ENCODE measurements at regions not wholly inside any gene's neighbourhood (a gene's known extent, or its start where the extent isn't known, plus 50 kb on each side); places are given as distances from the start of the nearest gene placed in this dataset.
A peak's percentile ranks its signal among the peaks of the same experiment; 100 is the strongest.

DNA sequence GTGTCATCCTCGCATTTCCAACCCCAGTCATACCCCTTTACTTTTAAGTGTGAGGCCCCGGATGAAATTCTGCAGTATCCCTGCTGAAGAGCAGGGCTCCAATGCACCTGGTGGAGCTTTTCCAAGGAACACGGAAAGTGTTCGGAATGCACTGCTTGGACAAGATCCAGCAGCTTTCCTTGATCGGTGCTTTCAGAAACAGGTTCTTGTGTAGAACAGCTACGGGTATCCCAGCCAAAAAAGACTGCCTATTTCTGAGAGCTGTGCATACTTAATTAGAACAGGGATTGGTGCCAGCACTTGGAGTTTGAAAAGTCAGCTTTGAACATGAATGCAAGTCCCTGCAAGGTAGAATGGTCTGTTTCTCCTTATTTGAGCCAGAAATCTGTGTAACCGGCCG is 87.2 kb upstream of the C1QTNF9B start:
- DNase-seq, result no peak

DNA sequence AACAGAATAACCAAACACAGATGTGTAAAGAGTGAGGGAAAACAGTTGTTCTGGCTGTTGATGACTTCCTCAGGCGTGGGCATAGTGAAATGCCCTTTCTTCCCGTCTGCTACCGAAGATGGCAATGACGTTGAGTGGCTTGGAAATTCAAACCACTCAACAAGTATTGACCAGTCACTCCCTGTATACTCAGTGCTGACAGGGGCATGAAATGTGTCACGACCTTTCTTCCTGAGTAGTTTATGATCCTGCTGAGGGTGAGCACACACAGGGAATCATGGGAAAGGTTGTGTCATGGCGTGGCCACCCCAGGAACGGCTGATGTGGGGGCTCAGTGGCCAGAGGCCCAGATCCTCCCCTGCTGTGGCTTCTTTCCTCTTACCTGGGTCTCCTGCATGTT is 87.8 kb upstream of the C1QTNF9B start:
- no peak for DNase-seq

DNA sequence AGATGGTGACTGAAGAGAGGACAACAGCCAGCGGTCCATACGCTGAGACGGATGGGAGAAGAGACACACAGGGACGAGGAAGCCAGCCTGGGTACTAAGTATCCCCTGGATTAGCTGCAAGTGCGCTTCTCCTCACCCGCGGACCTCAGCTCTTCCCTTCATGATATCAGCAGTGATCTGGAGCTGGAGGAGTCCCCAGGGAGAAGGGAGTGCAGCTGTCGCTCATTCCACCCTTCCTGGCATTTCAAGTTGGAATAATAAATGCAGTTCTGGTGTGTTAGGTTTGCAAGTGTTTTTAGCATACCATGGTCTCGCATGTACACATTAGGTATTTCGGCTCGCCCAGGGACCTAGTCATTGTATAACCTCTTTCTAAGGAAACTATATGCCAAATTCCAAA is 88.5 kb upstream of the C1QTNF9B start:
- DNase-seq, result peak; percentile 63

DNA sequence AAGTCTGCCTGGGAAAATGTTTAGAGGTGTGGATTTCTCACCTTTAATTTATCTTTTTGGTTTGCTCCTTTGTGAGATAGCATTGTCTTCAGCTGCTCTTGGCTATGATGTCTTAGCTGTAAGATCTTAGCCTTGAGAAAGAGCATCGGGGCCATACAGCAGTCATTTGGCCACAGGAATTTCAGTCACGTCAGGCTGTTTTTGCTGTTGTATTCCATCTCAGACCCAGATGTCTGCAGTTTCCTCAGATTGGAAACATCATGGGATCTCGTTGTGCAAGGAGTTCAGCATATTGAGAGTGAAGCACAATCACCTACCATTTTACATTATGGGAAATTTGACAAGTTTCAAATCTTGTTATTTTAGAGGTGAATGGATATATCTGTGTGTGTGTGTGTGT is 89.3 kb upstream of the C1QTNF9B start:
- DNase-seq, result no peak

DNA sequence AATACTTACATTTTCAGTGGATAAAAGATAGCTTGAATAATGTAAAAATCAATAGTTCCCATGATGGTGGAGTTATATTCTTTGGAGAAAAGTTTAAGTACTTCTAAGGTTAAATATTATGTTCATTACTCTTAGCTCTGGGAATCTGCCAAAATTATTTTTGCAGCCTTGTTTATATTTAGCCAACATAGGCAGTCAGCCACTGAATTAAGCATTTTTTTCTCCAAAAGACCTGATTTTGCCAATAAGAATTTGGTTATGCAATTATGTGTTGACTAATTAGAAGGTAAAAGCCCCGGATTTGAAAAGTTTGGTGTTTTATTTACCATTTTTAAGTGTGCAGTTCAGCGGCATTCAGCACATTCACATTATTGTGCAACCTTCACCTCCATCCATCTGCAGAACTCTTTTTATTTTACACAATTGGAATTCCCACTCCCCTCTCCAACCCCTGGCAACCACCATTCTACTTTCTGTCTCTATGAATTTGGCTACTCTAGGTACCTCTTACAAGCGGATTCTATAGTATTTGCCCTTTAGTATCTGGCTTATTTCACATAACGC is 90.1 kb upstream of the C1QTNF9B start:
- DNase-seq, result no peak

DNA sequence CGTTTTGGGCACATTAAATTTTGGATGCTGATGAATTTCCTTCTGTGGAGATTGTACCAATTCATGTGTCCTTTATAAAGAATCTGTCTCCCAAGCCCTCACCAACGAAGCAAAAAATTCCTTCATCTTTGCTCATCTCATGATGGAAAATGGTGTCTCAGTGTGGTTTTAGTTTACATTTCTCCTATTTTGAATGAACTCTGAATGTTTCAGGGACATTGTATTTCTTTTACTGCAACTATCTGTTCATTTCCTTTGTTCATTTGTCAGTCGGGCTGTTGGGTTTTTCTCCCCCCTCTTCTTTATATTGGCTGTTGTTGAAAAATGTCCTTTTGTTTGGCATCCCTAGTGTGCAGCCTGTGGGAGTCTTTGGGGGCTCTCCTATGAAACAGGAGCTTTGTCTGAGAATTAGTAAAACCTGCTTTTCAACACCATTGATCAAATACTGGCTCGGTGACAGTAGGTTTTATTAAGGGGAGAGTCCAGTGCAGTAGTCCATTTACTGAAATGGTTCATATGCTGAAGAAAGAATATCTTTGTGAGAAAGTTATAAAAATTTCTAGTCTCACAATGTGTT is 91.3 kb upstream of the C1QTNF9B start:
- DNase-seq, result no peak

DNA sequence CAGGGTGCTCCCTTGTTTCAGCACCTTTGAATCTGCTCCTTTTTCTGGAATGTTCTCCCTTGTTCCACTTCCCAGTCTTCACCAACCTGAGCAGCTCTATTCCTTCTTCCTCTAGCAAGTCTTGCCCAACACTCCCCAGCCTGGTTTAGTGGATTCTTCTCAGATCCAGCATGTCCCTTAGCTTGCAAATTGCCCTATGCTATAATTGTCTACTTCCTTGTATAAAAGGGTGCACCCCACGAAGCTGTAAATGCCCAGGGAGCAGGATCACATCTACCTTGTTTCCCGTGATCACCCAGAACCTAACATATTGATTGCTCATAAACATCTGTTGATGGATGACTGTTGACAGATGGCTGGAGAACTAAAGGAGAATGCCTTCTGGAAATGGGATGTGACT is 93.2 kb upstream of the C1QTNF9B start:
- no peak for DNase-seq

DNA sequence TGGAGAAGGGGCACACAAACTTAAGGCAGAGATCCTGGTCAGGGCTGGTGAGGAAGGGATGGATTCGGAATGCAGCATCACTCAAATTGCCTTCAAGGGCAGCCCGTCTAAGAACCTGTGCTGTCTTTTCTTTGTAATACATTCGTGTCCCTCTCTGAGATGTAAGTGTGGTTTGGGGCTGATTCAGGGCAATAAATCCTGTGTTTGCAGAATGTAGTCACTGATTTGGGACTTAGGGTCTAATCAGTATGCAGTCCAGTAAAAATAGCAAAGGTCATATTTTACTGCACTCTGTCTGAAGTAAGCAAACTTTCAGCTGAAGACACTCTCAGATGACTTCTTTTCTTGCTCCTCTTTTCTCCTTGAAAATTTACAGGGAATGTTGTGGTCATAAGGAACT is 93.8 kb upstream of the C1QTNF9B start:
- DNase-seq, result no peak

DNA sequence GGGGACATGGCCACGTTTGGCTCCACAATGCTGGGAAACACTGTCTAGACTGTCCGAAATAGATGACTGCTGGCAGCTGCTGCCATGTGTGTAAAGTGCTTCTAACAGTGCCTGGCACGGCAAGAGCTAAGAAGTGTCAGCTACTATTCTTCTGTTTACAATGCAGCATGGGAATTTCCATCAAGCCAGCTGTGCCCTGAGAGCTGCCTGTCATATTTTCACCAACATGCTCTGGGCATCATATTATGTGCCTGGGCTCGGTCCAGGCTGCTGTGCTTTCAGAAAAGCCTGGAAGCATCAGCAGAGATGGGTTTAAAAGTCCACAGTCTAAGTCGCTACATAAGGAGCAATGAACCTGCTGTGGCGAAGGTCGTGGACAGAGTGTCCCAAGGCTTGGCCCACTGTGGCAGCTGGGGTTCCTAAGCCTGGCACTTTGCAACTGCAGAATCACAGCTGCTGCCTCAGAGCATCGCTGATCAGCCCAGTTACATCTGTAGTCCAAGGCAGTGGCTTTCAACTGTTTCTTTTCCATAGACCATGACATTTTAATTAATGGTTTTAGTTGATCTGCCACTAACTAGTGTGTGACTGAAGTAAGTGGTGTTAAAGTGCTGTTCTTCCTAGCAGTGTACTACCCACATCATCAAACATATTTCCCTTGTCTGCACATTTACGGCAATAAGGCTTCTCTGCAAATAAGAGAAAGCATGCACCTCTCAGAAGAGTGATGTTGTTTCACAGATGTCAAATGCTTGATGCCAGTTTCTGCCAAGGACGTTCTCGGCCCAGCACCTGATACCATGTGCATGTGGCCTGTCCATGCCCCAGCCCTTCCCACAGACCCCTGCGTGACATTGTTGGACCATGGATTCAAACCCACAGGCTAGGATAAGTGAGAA is 95.7 kb upstream of the C1QTNF9B start:
- DNase-seq, result no peak

DNA sequence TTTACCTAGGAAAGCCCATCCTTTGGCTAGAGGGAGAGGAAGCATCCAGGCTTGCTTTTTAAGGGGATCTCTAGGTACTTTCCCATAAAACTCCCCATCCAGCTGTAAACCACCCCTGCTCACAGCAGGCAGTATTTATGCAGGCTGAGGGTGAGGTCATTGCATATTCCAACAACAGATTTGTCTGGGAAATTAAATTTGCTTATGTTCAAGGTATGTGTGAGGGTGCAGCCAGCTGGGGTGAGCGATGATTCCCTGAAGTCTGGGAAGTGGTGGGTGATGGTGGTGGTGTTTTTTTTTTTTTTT is 96.3 kb upstream of the C1QTNF9B start:
- DNase-seq, result no peak

DNA sequence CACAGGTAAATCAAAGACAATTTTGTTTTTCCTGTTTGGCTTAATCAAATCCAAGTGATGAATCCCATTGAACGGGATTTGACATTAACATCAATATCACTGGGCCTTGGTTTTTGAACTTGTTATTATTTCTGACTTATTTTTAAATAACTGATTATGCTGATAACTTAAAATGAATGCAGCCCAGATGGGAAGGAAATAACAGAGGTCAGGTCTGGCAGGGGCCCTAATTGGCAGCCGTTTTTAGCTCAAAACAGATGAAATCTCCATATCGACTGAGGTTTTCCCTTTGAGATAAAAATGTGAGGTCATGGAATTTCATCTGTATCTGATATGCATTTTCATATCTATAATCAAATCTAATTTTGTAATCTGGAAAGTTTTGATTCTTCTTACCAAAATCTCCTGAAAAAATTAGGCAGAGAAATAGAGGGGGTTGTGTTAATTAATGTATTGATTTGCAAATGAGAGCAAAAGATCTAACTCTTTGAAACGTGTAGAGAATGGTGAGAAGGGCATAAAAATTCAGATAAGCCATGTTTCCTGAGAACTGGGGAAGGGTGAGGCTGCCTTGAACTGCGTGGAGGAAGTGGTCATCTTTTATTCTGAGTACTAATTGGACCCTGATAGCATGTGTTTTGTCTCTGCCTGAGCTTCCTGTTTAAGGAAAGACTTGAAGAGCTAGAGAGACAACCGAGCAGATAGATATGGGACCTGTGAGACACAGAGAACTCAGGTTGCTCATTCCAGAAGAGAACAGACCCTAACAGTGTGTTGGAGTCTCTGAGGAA is 98.2 kb upstream of the C1QTNF9B start:
- DNase-seq, result no peak

DNA sequence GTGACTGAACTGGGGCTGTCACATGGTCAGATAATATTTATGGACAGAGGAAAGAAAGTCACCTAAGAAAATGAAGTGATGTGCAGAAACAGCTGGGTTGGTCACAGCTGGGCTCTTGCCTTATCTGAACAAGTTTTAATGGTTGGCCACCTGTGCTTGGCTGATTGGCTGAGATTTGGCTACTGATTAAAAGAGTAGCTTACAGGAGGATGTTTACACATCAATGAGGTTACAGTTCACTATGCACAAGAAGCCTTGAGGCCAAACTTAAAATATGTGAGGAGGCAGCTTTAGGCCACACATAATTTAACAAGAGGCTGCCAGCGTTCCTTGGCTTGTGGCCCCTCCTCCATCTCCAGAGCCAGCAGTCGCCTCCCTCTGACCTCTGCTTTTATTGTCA is 99.2 kb upstream of the C1QTNF9B start:
- DNase-seq, result no peak

DNA sequence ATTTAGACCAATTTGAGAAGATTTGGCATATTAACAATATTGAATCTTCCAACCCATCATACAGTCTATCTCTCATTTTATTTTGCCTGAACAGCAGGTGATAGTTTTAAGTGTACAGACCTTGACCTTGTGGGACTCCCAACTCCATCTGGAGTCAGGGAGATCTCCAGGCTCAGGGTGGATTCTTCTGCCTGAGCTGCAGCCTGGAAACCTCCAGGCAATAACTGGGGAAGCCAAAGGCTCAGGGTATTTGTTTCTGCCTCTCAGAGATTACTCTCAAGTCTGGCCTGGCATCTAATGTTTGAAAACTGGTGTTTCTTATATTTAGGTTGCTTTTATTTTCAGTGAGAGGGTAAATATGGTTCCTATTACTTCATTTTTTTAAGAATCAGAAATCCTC is 102.1 kb upstream of the C1QTNF9B start:
- no peak for DNase-seq

DNA sequence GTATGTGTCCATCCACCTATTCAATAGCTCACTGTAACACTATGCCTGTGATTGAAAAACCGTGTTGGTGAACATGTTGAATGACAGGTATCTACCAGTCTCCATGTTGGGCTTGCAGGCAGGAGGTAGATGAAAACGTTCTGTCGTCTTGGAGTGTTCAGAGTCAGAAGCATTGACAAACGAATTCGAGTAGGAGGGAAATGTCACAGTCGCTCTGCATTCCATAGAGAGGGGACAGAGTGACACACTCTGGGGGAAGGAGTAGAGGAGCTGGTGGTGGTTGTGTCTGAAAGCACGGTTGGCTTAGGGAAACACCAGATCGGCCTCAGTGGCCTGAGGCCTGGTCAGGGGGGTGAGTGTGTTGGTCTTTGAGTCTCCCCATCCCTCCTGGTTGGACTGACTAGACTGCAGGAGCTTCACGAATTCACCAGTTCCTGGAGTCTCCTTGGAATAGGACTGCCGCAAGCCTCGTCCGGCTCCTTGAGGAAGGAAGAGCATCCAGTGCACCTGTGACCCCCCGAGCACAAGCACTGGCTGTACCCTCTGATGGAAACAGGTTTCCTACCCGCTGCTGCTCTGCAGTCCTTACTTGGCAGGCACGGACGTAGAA is 105.0 kb upstream of the C1QTNF9B start:
- no peak for DNase-seq

DNA sequence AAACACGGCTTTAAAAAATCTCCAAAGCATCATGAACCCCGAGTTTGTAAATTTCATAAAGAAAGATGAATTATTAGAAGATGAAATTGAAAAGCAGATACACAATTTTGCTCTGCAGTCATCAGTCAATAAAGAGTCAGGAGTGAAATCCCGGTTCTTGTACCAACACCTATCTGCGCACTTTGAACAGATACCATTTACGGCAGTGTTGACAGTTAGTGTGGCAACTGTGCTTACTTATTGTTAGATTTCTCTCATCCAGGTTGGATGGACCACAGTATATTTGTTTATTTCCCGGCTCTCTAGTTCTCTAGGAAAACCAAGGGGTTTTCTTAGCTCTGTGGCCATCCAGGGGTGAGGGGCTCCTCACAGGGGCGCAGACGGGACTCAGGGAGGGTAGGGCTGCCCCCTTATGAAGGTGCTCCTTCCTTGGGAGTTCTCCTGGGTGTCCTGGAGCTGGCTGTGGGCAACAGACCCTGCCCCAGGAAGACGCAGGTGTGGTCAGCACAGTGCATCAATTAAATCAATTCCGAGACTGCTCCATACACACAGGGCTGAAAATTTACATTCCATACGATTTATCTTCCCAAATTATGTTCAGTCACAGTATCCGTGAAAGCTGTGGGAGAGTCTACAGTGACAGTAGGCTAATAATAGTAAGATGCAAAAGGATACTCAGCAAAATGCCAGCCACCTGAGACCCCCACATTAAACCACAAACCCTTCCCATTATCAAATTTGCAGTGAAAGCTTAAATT is 107.0 kb upstream of the C1QTNF9B start:
- DNase-seq, result no peak

DNA sequence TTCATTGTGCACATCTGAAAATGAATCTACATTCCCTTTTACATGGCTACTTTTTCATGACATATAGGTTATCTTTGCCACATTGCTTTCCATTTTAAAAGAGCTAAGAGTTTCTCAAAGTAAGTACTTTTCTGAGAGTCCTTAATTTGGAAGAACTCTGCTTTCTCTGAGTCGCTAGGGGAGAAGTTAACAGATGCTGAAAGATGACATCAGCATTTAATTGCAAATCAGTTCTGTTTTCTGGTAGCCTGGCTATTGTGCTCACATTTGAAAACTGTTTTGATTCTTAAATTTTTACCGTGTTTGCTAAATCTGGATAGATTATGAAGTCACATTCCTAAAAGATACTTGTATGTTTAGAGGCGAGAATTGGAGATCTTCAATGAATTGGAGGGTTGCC is 107.7 kb upstream of the C1QTNF9B start:
- no peak for DNase-seq

DNA sequence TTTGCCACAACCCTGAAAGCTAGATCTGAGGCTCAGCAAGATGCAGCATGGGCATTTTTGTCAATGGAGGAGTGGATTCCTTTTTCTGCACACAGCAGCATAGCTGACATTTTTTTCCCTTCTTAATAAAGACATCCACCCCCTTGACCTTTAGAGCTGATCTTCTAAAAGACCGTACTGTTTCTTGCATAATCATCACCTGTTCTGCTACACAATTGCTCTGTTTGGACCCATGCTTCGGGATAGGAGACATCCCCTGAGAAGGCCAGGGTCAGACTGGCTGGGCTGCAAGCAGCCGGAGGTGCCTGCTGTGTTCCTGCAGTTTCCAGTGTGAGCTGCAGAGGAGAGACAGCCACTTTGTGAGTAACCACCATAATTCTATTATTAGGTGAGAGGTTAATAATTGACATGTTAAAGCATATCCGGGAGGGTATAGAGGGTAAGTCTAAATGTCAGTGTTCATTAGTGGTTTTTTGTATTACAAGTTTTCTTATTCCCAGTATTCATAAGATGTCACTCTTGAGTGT is 108.5 kb upstream of the C1QTNF9B start:
- no peak for DNase-seq

DNA sequence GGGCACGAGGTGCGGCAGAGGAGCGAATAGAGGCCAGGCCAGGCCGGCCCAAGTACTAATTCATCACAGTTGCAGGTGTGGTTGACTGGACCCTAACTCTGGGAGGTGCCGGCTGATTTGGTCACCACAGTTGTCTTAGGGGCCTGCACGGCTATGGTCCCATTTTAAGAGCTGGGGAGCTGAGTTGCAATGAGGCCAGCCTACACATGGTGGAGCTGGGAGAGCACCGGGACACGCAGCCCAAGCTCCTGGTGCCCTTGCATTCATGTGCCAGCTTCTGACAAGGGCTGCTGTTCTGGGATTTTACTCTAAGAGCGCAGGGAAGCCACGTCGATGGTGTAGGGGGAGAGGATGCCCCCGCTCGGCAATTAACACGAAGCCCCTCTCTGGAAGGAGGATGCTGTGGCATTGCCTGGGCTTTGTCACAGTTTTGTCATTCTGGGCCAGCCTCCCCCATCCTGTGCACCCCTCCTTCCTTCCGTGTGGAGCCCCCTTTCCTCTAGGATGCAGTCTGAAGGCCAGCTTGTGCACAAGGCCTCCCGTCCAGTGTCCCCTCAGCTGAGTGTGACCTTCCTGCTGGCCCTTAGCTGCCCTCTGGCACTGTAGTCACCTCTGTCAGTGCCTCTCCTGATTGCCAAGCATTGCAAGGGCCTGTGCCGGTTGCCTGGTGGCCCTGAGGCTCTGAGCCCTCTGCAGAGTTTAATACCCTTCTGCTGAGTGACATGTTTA is 109.4 kb upstream of the C1QTNF9B start:
- DNase-seq, result no peak

DNA sequence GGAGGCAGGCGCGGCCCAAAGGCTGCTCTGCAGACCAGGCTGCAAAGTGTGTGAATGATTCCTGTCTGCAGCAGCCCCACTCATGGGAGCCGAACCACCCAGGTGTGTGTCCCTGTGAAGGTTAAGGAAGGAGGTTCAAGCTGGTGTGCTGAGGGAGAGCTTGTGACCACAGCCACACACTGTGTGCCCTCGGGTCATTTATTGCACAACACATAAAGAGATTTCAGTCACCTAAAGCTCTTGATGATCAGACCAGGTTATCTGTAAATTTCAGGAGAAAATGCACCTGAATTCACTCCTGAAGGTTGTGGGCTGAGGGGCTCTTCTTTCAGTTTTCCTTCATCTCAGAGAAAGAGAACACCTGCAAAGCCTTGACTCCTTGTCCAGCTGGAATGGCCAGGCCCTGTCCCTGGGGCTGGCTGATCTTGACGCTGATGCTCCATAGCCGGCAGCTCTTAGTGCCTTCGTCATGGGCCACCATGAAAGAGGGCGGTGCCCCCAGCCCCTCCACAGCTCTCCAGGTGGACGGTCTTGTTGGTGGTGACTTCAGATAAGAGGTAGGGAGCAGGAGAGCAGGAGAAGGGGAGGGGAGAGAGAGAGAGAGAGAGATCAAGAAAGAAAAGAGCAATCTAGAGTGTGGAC is 110.8 kb upstream of the C1QTNF9B start:
- DNase-seq, result no peak

DNA sequence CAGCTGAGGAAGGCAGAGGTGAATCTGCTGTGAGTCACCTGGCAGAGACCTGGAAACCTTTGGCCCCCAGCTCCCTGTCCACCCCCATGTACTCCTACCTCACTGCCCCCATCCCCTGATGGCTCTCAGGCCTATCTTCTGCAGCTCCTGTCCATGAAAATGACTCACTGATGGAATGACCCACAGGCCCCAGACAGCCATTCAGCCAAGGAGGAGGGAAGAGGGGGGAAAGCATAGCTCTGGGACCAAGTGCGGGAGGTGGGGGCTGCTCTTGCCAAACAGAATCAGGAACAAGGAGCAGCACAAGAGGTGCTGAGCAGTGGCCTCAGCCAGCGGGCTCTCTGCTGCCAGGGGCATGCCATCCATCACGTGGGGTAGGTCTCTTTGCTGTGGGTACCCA is 111.4 kb upstream of the C1QTNF9B start:
- no peak for DNase-seq

DNA sequence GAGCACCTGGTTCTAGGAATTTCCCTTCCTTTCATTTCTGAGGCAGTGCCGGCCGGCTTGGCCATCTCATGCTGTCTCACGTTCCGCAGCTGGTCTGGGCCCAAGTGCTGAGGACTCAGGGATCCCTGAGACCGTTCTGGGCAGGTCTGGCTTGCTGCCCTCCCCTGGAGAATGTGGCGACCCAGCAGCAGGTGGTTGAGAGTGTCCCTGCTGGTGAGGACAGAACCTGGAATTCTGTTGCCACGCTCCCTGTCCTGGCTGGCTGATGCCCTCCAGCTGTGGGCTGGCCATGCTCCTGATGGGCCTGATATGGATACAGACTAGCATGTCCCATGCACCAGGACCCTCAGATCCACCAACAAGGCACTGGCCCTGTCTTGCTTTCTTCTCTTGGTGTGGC is 114.0 kb upstream of the C1QTNF9B start:
- DNase-seq, result no peak
